K562 (cell line): ENCODE measurements at regions not wholly inside any gene's neighbourhood (a gene's known extent, or its start where the extent isn't known, plus 50 kb on each side); places are given as distances from the start of the nearest gene placed in this dataset.

ENCODE experiments used
- NFATC3 ChIP-seq: fragments of 450-650 bp; IDR thresholded peaks from 2 replicates; pipeline ENCODE4 v1.6.1; 2017; ENCODE audit warnings: mild to moderate bottlenecking
- NONO ChIP-seq, 2 experiments: fragments of 200-400 bp in 1 of 2; fragments of 450-650 bp in 1 of 2; formaldehyde crosslinking in 1 of 2; IDR thresholded peaks; 2 replicates each; pipeline ENCODE4 v1.6.1; 2017; ENCODE audit warnings: low read depth in 2 of 2, mild to moderate bottlenecking in 2 of 2, moderate library complexity in 2 of 2, low read length in 1 of 2
- PHF8 ChIP-seq: fragments of 200-600 bp; sonication (generic); IDR thresholded peaks from 2 replicates; pipeline ENCODE4 v1.6.1; 2012; ENCODE audit warnings: mixed run types, mild to moderate bottlenecking, inconsistent platforms, low read length, moderate library complexity, borderline replicate concordance
- SIRT6 ChIP-seq: IDR thresholded peaks from one replicate; pipeline ENCODE4 v1.6.1; 2012; ENCODE audit warnings: low read depth, mild to moderate bottlenecking, control low read depth, inconsistent platforms, low read length, moderate library complexity
- TCFL5 ChIP-seq: fragments of 250-450 bp; sonication (Bioruptor Pico); conservative IDR thresholded peaks from 2 replicates; pipeline ENCODE4 v1.6.1; 2021; ENCODE audit warnings: mild to moderate bottlenecking, moderate library complexity, matching md5 sums
- TF ChIP-seq, protein P1 (sequence below): fragments of 150-350 bp; conservative IDR thresholded peaks from 2 replicates; pipeline ENCODE4 v1.6.1; 2014; ENCODE audit warnings: low read length
- TF ChIP-seq, protein P2 (sequence below): IDR thresholded peaks from 2 replicates; pipeline ENCODE4 v1.6.1; 2012; ENCODE audit warnings: low read depth, low read length, improper control_type of control experiment, borderline replicate concordance
- TF ChIP-seq, protein P3 (sequence below): fragments of 450-650 bp; IDR thresholded peaks from 2 replicates; pipeline ENCODE4 v1.6.1; 2017; ENCODE audit warnings: antibody characterized with exemption, mild to moderate bottlenecking

DNA sequence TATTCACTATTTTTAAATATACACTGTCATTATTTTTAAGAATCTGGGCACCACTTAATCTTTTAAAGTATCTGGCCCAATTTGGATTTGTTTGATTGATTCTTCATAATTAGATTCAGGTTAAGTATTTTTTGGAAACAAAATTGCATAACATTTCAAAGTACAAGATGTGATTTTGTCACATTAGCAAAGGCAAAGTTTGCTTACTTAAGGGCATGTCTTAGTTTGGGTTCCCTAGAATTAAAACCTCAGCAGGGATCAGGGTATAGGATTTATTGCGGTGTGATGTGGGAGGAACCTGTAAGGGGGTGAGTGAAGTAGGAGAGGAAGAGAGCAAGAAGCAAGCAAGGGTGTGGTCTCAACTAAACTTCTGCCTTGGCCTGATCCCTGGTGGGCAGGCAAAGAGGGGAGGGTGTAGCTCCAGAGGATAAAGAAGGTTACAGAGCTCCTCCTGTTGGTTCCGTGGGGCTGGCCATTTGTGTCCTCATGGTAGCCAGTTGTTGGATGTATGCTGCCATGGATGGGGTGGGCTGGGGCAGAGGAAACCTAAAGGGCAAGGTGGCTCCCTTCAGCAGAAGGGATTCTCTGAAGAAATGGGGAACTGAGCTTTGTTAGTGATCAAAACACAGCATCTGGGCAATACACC, 668.7 kb upstream of the SLC35B3 start (continued):
- TF ChIP-seq SIRT6 (no peak), NONO (IDR thresholded peaks at IDR 0.05; ENCODE audit: low read depth in 2 of 2, low read length in 1 of 2) (no peak), PHF8 (no peak), TCFL5 (CRISPR knock-in tag) (no peak), NFATC3 (no peak)
- TF ChIP-seq, protein P1, sequence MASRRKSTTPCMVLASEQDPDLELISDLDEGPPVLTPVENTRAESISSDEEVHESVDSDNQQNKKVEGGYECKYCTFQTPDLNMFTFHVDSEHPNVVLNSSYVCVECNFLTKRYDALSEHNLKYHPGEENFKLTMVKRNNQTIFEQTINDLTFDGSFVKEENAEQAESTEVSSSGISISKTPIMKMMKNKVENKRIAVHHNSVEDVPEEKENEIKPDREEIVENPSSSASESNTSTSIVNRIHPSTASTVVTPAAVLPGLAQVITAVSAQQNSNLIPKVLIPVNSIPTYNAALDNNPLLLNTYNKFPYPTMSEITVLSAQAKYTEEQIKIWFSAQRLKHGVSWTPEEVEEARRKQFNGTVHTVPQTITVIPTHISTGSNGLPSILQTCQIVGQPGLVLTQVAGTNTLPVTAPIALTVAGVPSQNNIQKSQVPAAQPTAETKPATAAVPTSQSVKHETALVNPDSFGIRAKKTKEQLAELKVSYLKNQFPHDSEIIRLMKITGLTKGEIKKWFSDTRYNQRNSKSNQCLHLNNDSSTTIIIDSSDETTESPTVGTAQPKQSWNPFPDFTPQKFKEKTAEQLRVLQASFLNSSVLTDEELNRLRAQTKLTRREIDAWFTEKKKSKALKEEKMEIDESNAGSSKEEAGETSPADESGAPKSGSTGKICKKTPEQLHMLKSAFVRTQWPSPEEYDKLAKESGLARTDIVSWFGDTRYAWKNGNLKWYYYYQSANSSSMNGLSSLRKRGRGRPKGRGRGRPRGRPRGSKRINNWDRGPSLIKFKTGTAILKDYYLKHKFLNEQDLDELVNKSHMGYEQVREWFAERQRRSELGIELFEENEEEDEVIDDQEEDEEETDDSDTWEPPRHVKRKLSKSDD, result no peak
- TF ChIP-seq, protein P2, sequence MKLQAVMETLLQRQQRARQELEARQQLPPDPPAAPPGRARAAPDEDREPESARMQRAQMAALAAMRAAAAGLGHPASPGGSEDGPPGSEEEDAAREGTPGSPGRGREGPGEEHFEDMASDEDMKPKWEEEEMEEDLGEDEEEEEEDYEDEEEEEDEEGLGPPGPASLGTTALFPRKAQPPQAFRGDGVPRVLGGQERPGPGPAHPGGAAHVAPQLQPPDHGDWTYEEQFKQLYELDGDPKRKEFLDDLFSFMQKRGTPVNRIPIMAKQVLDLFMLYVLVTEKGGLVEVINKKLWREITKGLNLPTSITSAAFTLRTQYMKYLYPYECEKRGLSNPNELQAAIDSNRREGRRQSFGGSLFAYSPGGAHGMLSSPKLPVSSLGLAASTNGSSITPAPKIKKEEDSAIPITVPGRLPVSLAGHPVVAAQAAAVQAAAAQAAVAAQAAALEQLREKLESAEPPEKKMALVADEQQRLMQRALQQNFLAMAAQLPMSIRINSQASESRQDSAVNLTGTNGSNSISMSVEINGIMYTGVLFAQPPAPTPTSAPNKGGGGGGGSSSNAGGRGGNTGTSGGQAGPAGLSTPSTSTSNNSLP, result no peak
- TF ChIP-seq, protein P3, sequence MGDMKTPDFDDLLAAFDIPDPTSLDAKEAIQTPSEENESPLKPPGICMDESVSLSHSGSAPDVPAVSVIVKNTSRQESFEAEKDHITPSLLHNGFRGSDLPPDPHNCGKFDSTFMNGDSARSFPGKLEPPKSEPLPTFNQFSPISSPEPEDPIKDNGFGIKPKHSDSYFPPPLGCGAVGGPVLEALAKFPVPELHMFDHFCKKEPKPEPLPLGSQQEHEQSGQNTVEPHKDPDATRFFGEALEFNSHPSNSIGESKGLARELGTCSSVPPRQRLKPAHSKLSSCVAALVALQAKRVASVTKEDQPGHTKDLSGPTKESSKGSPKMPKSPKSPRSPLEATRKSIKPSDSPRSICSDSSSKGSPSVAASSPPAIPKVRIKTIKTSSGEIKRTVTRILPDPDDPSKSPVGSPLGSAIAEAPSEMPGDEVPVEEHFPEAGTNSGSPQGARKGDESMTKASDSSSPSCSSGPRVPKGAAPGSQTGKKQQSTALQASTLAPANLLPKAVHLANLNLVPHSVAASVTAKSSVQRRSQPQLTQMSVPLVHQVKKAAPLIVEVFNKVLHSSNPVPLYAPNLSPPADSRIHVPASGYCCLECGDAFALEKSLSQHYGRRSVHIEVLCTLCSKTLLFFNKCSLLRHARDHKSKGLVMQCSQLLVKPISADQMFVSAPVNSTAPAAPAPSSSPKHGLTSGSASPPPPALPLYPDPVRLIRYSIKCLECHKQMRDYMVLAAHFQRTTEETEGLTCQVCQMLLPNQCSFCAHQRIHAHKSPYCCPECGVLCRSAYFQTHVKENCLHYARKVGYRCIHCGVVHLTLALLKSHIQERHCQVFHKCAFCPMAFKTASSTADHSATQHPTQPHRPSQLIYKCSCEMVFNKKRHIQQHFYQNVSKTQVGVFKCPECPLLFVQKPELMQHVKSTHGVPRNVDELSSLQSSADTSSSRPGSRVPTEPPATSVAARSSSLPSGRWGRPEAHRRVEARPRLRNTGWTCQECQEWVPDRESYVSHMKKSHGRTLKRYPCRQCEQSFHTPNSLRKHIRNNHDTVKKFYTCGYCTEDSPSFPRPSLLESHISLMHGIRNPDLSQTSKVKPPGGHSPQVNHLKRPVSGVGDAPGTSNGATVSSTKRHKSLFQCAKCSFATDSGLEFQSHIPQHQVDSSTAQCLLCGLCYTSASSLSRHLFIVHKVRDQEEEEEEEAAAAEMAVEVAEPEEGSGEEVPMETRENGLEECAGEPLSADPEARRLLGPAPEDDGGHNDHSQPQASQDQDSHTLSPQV, result no peak
